GM18505 (cell line): ENCODE measurements at regions not wholly inside any gene's neighbourhood (a gene's known extent, or its start where the extent isn't known, plus 50 kb on each side); places are given as distances from the start of the nearest gene placed in this dataset.

Experiments
- ATAC-seq: cut with Tn5 transposase; IDR thresholded peaks from one replicate; pipeline ENCODE4 v1.9.1; 2021; ENCODE audit not compliant: unreplicated experiment
- POLR2A ChIP-seq: IDR thresholded peaks from 4 replicates; pipeline ENCODE4 v1.6.1; 2011; ENCODE audit warnings: borderline replicate concordance; ENCODE audit not compliant: insufficient read depth, insufficient read length; ENCODE audit errors: extremely low read depth

DNA sequence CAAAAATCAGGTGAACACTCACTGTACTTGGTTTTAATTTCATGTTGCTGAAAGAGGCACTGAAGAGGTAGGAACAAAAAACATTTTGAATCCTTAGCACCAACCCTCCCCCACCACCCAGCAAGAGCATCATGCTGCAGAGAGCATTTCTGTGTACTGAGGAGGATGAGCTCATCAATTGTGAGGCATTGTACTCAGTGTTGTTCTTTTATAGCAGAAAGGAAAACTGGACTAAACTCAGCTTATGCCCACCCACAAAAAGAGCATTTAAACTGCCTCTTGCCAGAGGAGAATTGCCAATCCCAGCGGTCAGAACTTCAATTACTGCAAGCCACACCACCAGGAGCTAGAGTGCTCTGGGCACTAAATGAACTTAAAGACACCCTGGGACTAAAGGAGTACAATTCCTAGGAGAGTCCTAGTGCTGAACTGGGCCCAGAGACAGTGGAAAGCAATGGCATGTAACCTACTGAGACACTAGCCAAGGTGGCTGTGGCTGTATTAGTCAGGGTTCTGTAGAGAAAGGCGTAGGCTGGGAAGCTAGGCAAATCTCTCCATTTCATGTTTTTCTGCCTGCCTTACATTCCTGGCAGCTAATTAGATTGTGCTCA, 280.7 kb upstream of the KLHL4 start:
- ATAC-seq = no peak
- no peak for TF ChIP-seq POLR2A

DNA sequence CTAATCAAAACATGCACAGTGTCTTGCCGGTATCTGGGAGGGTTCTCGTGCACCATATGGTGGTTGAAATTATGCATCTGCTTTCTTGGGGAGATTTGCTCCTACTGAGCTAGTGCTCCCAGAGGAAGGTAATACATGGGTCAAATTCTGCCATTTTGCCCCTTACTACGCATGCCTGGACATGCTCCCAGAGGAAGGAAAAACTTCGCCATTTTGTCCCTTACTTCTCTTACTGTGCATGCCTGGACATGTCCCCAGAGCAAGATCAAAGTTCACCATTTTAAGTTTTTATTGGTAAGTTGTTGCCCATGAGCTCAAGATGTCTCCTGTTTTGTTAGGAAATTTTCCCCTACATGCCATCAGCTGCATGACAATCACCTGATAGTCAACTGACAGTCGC, 252.1 kb upstream of the KLHL4 start:
- no peak for ATAC-seq
- TF ChIP-seq POLR2A = no peak

DNA sequence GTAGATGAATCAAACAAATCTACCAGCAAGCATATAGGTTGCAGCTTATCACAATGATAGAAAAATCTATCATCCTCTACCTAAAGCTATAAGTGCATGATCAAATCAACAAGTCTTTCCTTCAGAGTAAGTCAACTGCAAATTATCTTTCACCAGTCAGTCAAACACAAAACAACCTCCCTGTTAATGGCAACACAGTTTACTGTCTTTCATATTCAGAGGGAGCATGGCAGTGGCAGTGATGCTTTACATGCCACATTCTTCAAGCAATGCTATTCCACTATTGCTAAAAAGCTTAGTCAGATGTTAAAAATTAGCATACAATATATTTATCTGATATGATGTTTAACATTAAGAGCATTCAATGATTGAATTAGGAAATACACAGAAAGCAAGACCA, 245.1 kb upstream of the KLHL4 start:
- no peak for TF ChIP-seq POLR2A

DNA sequence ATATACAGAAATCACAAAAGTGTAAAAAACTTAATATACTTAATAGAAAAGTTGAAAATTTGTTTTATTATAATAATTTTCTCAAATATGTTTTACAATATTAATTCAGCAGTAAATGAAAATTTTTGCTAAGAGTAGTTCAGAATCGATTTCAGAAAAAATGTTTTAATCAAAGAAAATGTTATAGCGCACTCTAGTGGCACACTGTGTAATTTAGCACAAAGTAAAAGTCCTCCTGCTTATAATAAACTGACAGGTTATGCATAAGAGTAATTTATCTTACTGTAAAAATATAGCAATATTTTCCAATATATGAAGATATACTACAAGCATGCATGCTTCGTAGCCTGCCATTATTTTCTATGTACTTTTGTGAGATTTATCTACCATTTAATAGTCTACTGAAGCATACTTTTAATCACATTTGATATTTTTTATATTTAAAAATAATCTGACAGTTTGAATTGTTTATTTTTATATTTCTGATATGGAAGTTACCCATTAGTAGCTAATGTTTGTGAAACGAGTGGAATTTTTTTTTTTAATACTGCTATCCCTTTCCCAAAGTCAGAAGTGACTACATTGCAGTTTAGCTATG, 217.9 kb upstream of the KLHL4 start:
- ATAC-seq = no peak

More for the DNA sequence above, 245.1 kb upstream of the KLHL4 start:
- no peak for ATAC-seq

DNA sequence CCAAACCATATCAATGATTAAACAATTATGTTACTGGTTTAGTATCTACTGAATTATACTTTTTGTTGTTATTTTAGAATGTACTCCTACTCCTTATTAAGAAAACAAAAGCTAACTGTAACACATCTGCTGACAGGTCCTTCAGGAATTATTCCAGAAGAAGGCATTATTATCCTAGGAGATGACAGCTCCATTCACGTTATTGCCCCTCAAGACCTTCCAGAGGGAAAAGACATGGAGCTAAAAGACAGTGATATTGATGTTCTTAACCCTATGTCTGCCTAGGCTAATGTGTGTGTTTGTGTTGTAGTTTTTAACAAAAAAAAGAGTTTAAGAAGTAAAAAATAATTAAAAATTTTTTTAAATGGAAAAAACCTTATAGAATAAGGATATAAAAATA, 206.8 kb upstream of the KLHL4 start:
- no peak for ATAC-seq
- no peak for TF ChIP-seq POLR2A

More for the DNA sequence above, 217.9 kb upstream of the KLHL4 start:
- no peak for TF ChIP-seq POLR2A

DNA sequence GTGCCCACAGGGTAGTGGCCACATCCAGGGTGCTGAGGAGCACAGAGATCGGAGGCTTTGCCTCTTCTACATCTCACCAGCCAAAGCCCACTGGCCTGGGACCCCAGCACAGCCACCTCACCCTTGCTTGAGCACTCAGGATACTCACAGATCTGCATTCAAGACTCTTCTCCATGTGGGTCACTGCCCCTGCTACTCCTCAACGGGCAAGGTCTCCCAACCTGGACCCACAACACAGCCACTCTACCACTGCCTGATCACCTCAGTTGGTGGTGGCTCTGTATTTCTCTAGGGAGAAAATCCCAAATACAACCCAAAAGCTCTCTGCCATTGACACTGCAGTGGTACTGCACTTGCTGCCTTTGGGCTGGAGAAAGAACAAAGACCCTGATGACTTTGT, 190.3 kb upstream of the KLHL4 start:
- no peak for ATAC-seq
- TF ChIP-seq POLR2A = no peak

DNA sequence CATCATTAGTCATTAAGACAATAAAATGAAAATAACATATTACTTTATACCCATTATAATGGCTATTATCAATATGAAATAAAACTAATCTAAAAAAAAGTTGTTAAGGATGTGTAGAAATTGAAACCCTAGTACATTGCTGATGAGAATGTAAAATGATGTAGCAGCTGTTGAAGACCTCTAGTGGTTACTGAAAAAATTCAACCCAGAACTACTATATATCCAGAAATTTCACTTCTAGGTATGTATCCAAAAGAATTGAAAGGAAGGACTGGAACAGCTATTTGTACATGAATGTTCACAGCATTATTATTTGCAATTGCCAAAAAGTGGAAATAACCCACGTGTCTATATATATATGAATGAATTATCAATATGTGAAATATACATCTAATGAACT, 180.3 kb upstream of the KLHL4 start:
- no peak for TF ChIP-seq POLR2A
- ATAC-seq = no peak

DNA sequence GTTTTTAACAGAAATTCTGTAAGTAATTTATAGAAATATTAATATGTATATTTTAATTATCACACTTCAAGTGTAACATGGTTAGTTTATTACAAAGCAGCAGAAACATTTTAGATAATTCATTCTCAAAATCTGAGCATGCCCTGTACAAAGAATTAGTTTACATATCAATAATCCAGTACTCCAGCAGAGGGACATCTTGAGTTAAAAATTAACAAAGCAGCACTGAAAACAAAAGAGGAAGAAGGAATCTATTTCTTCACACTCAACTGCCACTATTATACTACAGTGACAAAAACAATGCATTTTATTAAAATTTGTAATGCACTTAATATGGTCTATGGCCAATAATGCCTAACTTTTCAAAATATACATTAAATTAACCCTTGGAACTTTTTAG, 179.1 kb upstream of the KLHL4 start:
- TF ChIP-seq POLR2A = no peak
- peak; percentile 93 for ATAC-seq

DNA sequence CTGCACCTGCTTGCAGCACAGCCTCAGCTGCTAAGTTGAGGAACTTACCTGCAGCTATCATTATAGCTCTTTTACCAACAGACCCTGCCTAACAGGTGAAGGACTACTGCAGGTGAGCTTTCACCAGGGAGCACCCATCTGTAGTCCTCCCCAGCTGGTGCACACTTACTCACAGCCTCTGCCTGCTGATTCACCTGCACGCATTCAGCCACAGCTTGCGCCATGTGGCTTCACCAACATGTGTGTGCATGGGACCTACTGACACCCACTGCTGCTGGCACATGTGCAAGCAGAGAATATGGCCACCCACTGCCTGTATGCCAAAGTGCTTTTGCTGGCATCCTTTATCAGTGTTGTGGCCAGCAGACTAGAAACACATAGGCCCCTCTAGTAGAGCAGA, 146.7 kb upstream of the KLHL4 start:
- no peak for ATAC-seq
- TF ChIP-seq POLR2A = no peak

DNA sequence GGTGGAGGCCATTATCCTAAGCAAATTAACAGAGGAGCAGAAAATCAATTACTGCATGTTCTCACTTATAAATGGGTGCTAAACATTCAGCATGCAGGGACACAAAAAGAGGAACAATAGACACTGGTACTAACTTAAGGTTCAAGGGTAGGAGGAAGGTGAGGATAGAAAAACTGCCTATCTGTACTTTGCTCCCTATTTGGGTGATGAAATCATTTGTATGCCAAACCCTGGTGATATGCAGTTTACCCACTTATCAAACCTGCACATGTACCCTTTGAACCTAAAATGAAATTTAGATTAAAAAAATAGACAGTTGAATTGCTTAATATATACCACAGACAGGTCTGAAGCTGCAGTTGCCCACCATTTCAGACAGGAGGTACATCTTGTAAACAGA, 143.3 kb upstream of the KLHL4 start:
- TF ChIP-seq POLR2A = no peak
- no peak for ATAC-seq

DNA sequence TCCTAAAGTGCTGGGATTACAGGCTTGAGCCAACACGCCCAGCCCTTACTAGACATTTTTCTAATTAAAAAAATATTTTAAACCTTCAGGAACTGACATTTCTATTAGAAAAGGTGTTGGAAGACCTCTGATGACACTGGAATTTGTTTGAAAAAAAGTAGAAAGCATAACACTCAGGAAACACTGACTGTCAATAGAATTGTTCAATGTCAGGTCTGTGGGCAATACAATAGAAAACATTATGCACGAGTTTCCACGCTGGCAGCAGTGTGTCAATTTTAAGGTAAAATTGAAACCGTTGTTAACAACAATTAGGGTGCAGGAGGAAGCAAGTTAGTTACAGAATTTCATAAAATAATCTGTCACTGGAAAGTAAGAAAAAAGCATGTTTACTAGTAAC, 140.7 kb upstream of the KLHL4 start:
- ATAC-seq = no peak
- no peak for TF ChIP-seq POLR2A

DNA sequence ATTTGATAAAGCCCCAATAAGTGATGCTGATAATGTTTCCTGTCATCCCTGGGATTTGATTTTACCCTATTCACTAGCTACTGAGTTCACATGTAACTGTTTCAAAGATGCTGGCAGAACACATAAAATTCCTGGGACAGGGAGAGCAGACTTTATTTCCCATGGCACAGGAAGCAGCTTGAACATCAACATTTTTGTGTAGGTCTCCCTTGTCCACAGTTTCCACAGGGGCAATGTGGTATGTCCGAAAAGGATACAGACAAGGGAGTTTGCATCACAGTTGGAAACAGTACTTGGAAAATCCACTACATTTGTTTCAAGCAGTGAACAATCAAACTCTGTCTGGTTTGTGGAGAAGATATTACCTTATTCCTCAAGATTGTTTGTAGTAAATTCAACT, 129.2 kb upstream of the KLHL4 start:
- no peak for ATAC-seq
- no peak for TF ChIP-seq POLR2A

DNA sequence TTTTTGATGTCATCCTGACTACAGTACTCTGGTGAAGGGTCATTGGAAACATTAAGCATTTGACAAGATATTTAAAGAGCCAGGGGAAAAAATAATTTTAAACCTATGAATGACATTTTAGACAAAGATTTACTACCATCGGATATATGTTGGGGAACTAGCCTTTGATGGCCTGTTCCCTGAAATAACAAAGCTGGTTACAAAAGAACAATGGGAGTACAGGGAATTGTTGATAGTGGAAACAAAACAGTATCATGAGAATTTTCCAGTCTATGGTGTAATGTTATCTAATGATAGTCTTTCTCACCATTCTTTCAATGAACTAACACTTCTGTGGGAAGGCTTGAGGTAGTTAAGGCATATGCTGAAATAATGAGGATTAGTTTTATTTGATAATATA, 125.9 kb upstream of the KLHL4 start:
- no peak for TF ChIP-seq POLR2A
- ATAC-seq = no peak

DNA sequence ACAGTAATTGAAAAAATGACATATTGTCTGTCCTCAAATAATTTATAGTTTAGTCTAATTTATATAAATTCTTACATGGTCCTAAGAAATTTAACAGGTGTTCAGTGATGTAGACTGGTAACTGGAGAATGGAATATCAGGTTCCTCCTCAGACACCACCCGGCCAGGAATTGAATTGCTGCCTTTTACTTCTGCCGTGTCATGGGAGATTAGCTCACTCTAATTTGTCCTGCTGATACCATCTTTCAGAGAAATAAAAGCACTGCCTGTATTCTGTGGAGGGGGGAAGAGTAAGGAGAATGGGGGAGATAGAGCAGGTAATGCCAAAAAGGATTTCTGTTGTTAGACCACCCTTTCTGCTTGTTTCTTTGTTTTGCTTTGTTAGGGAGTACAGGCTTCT, 125.2 kb upstream of the KLHL4 start:
- ATAC-seq = no peak
- no peak for TF ChIP-seq POLR2A

DNA sequence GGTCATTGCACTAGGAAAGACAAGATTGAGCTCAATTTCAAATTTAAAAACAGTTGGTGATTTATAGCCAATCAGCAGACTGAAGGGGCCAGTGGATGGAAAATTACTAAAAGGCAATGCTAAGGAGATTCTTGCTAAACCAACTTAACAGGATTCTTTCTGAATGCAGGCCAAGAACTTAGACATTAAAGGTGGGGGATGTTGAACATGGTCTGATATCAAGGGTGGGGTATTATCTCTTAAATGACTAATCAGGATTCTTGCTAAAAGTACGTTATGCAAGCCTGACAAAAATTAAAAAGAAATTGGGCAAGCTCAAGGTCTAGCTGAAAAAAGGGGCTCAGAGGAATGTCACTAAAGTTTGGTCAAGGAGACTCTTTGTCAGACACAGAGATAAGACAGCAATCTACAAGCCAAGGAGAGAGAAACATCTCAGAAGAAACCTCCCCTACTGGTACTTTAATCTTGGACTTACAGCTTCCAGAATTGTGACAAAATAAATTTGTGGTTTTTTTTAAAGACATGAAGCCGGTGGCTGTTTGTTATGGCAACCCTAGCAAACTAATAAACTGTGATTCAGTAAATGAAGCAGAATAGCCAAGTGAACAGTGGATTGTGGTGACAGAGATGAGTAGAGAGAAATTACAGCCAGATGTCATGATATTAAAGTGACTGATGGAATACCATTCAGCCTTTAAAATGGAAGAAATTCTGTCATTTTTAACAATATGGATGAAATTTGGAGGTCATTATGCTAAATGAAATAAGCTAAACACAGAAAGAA, 120.3 kb upstream of the KLHL4 start:
- TF ChIP-seq POLR2A = no peak
- ATAC-seq = no peak

DNA sequence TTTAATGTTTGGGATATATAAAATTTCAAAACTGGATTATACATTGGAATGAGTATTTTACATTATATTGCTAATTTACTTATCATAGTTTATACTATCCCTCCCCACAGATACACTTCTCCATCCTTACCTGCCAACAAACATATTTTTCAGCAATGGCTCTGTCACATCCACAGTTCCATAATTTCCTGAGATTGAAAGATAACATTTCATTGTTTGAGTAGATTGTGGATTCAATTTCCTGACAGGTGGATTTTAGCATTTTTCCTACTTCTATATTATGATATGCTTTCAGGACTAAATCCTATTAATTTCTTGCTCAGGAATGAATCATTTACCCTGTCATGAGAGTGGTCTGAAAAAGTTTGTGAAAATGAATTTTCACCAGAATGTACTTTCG, 115.3 kb upstream of the KLHL4 start:
- ATAC-seq = no peak
- TF ChIP-seq POLR2A = no peak
